GM12873 (cell line): ENCODE measurements at regions not wholly inside any gene's neighbourhood (a gene's known extent, or its start where the extent isn't known, plus 50 kb on each side); places are given as distances from the start of the nearest gene placed in this dataset.

Experiments
- CTCF ChIP-seq: IDR thresholded peaks from 2 replicates; pipeline ENCODE4 v1.5.1; 2012; ENCODE audit warnings: low read depth, mild to moderate bottlenecking, moderate library complexity, low read length, control low read depth; ENCODE audit not compliant: insufficient read depth; ENCODE audit errors: missing control alignments

GRCh38 chr14:34243401-34243800 lies 218.6 kb downstream of the SPTSSA start:
- TF ChIP-seq CTCF = no peak

DNA sequence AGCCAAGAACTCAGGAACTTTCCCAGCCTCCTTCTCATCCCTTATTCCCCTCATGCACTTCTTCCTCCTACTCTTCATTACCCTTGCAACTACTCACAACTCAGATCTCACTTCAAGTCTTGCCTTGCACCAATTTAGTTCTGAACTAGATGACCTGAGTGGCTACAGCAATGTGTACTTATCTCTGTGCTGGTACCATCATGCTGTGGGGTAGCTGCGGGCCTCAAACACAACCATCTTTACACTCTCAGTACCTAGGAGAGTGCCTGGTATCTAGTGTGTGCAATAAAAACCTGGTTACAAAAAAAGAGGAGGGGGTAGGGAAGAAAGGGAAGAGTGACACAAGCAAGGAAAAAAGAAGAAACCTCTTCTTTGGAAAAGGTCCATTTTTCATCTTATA lies 219.0 kb downstream of the SPTSSA start:
- no peak for TF ChIP-seq CTCF

GRCh38 chr14:34241185-34241711 lies 220.8 kb downstream of the SPTSSA start:
- no peak for TF ChIP-seq CTCF

- no peak for TF ChIP-seq CTCF
Measured at GRCh38 chr14:34238610-34239009, 223.4 kb downstream of the SPTSSA start.

GRCh38 chr14:34237677-34238076 lies 224.4 kb downstream of the SPTSSA start:
- no peak for TF ChIP-seq CTCF

DNA sequence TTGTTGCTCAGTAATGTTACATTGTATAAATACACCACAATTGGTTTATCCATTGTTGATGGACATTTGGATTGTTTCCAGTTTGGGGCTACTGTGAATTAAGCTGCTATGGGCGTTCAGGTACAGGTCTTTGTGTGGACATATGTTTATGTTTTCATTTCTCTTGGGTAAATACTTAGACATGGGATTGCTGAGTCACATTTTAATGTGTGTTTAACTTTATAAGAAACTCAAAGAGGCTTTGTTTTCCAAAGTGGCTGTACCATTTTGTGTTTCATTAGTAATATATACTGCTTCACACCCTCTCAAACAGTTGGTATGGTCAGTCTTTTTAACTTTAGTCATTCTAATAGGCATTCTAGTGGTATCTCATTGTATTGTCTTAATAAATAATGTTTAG lies 225.0 kb downstream of the SPTSSA start:
- no peak for TF ChIP-seq CTCF

DNA sequence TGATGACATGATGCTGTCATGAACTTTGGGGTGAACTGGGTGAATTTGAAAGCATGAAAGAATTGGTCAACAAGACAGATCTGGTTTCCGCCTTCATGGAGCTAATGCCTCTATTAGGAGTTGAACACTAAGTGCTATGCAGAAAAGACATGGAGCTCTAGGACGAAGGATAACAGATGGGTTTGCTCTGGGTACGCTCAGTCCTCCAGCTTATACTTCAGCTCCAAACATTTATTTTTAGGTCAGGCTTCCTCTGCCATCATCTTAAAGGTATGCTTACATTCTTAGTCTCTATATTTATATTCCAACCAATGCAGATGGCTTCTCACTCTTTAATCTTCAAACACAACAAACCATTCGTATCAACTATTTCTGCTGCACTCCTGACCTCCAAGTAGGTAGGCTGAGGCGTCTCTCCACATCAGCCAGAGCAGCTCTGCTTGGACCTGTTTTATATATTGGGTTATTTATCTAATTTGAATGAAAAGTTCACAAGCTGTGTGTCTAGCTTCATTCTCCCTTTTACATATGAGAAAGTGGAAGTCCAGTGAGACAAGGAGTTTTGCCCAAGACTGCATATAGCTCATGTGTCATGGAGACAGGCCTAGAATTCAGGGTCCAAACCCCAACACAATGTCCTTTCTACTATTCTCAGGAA lies 226.3 kb downstream of the SPTSSA start:
- TF ChIP-seq CTCF = no peak
